Activated naive CD4-positive, alpha-beta T cell treated with anti-CD3 and anti-CD28 coated beads, Interleukin-2, amount 50 U/mL, for 16 hours (primary cell): ENCODE measurements at regions not wholly inside any gene's neighbourhood (a gene's known extent, or its start where the extent isn't known, plus 50 kb on each side); places are given as distances from the start of the nearest gene placed in this dataset.

Experiments
- DNase-seq: peaks from one replicate; pipeline ENCODE4 v3.0.0-alpha.2; 2020

GRCh38 chr16:66135421-66135831 lies 231.1 kb upstream of the CDH5 start:
- DNase-seq, result no peak

- DNase-seq, result no peak
Observed at GRCh38 chr16:66134875-66135274, 231.6 kb upstream of the CDH5 start.

- no peak for DNase-seq
Observed at GRCh38 chr16:66133643-66134338, 232.7 kb upstream of the CDH5 start.

- no peak for DNase-seq
Observed at GRCh38 chr16:66131895-66132294, 234.6 kb upstream of the CDH5 start.

- no peak for DNase-seq
Observed at GRCh38 chr16:66131156-66131807, 235.2 kb upstream of the CDH5 start.

- DNase-seq, result no peak
Observed at GRCh38 chr16:66130296-66130905, 236.1 kb upstream of the CDH5 start.

- DNase-seq, result no peak
Observed at GRCh38 chr16:66129196-66129595, 237.3 kb upstream of the CDH5 start.

- DNase-seq, result no peak
Observed at GRCh38 chr16:66128371-66128770, 238.1 kb upstream of the CDH5 start.

- DNase-seq, result no peak
Observed at GRCh38 chr16:66127459-66128370, 238.8 kb upstream of the CDH5 start.

- DNase-seq, result no peak
Observed at GRCh38 chr16:66121466-66121865, 245.0 kb upstream of the CDH5 start.

GRCh38 chr16:66120656-66121055 lies 245.8 kb upstream of the CDH5 start:
- no peak for DNase-seq

GRCh38 chr16:66116163-66117002 lies 250.1 kb upstream of the CDH5 start:
- DNase-seq, result no peak

- no peak for DNase-seq
Observed at GRCh38 chr16:66115373-66115772, 251.1 kb upstream of the CDH5 start.

GRCh38 chr16:66113223-66113622 lies 253.3 kb upstream of the CDH5 start:
- DNase-seq, result no peak

- no peak for DNase-seq
Observed at GRCh38 chr16:66109677-66110076, 256.8 kb upstream of the CDH5 start.

- DNase-seq, result no peak
Observed at GRCh38 chr16:66107661-66108060, 258.8 kb upstream of the CDH5 start.

GRCh38 chr16:66103211-66103610 lies 263.3 kb upstream of the CDH5 start:
- DNase-seq, result no peak

GRCh38 chr16:66099306-66099705 lies 267.2 kb upstream of the CDH5 start:
- DNase-seq, result no peak

- DNase-seq, result no peak
Observed at GRCh38 chr16:66097751-66098150, 268.7 kb upstream of the CDH5 start.

GRCh38 chr16:66095676-66096075 lies 270.8 kb upstream of the CDH5 start:
- no peak for DNase-seq

- no peak for DNase-seq
Observed at GRCh38 chr16:66093191-66093590, 273.3 kb upstream of the CDH5 start.

GRCh38 chr16:66091471-66091891 lies 275.0 kb upstream of the CDH5 start:
- no peak for DNase-seq
